ENCODE measurements at regions not wholly inside any gene's neighbourhood (a gene's known extent, or its start where the extent isn't known, plus 50 kb on each side); places are given as distances from the start of the nearest gene placed in this dataset.

DNA sequence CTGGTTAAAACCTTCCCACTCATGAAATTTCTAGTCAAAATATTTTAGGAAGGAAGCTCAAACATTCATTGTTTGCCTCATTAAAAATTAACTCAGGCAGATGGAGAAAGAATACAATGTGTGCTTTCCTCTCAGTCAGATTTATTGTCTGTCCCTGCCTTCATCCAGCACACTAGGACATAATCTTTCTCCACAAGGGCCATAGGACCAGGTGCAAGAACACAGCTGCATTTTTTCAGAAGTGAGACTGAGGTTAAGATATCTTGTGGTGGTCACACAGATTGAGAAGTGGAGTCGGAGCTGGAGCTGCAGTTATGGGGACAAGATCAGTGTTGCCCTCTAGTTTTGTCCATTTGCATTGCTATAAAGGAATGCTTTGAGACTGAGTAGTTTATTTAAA, 666.3 kb downstream of the CCSER2 start:
- Mint-ChIP-seq H3K27ac (no peak overlapping the region), H3K27me3 (no peaks in the 10 kb centered on the region), H3K4me3 (no peak overlapping the region), H3K4me1 (no peaks in the 10 kb centered on the region), H3K9me3 (peaks cover 0 to 8% (median 0%) of the 10 kb centered on the region in 11 donors), H3K36me3 (no peaks in the 10 kb centered on the region)
- ChIA-PET POLR2A (no interaction called here), CTCF (no interaction called here)
- H3K27ac ChIP-seq (ENCODE audit: low read depth, low read length), result no peak overlapping the region
- no peak overlapping the region for H3K4me3 ChIP-seq (ENCODE audit: low read length)
- intact Hi-C loops (cut with micrococcal nuclease), result no loop called here
- ATAC-seq (no peak), DNase-seq (no peak)
- no peaks in the 10 kb centered on the region for H3K4me1 ChIP-seq (ENCODE audit: control insufficient read depth in 2 of 2, insufficient read depth in 2 of 2, low read length in 2 of 2)
- no peaks in the 10 kb centered on the region for H3K27me3 ChIP-seq (ENCODE audit: control insufficient read depth in 2 of 2, insufficient read depth in 2 of 2, low read length in 2 of 2)
- H3K36me3 ChIP-seq (ENCODE audit: control insufficient read depth in 2 of 3, insufficient read depth in 3 of 3, low read length in 3 of 3), result no peaks in the 10 kb centered on the region
- H3K9me3 ChIP-seq (ENCODE audit: control insufficient read depth in 2 of 3, low read length in 3 of 3), result no peaks in the 10 kb centered on the region

- Histone ChIP-seq H3K4me1 (ENCODE audit: control insufficient read depth in 2 of 2, insufficient read depth in 2 of 2, low read length in 2 of 2) (no peaks in the 10 kb centered on the region), H3K36me3 (ENCODE audit: control insufficient read depth in 2 of 3, insufficient read depth in 3 of 3, low read length in 3 of 3) (no peaks in the 10 kb centered on the region), H3K9me3 (ENCODE audit: control insufficient read depth in 2 of 3, low read length in 3 of 3) (no peaks in the 10 kb centered on the region), H3K27ac (ENCODE audit: low read depth, low read length) (no peak overlapping the region), H3K4me3 (ENCODE audit: low read length) (no peak overlapping the region), H3K27me3 (ENCODE audit: control insufficient read depth in 2 of 2, insufficient read depth in 2 of 2, low read length in 2 of 2) (no peaks in the 10 kb centered on the region)
- CTCF ChIA-PET, result no interaction called here
- ATAC-seq (no peak), DNase-seq (no peak)
- Mint-ChIP-seq H3K27ac (no peak overlapping the region), H3K4me1 (no peaks in the 10 kb centered on the region), H3K9me3 (peaks cover 0 to 9% (median 0%) of the 10 kb centered on the region in 11 donors), H3K4me3 (no peak overlapping the region), H3K36me3 (no peaks in the 10 kb centered on the region), H3K27me3 (no peaks in the 10 kb centered on the region)
- POLR2A ChIA-PET, result no interaction called here
- intact Hi-C loops (cut with micrococcal nuclease), result no loop called here
Measured at GRCh38 chr10:84996580-84996979, 668.2 kb downstream of the CCSER2 start.

DNA sequence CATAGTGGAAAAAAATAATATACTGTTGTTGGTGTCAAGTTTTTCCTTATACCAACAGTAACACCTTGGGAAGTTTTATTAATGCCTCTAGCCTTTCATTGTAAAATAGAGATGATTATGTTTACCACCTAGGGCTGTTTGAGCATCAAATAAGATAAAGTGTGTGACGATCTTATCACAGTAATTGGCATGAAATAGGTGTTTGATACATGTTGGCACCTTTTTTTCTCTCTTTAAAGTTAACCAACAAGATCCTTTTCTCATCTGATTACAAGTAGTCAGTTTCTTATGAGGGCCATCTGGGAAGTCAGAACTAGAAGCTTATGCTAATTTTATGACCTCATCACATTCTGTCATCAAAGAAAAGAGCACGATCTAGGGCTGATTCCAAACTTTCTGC, 669.5 kb downstream of the CCSER2 start:
- Mint-ChIP-seq H3K9me3 (peaks cover 0 to 9% (median 0%) of the 10 kb centered on the region in 11 donors), H3K27ac (no peak overlapping the region), H3K27me3 (peaks cover 0 to 5% (median 0%) of the 10 kb centered on the region in 5 donors), H3K36me3 (no peaks in the 10 kb centered on the region), H3K4me3 (no peak overlapping the region), H3K4me1 (no peaks in the 10 kb centered on the region)
- Histone ChIP-seq H3K4me3 (ENCODE audit: low read length) (no peak overlapping the region), H3K27me3 (ENCODE audit: control insufficient read depth in 2 of 2, insufficient read depth in 2 of 2, low read length in 2 of 2) (no peaks in the 10 kb centered on the region), H3K4me1 (ENCODE audit: control insufficient read depth in 2 of 2, insufficient read depth in 2 of 2, low read length in 2 of 2) (no peaks in the 10 kb centered on the region), H3K9me3 (ENCODE audit: control insufficient read depth in 2 of 3, low read length in 3 of 3) (no peaks in the 10 kb centered on the region), H3K36me3 (ENCODE audit: control insufficient read depth in 2 of 3, insufficient read depth in 3 of 3, low read length in 3 of 3) (no peaks in the 10 kb centered on the region), H3K27ac (ENCODE audit: low read depth, low read length) (no peak overlapping the region)
- intact Hi-C loops (cut with micrococcal nuclease), result no loop called here
- POLR2A ChIA-PET, result no interaction called here
- no peak for ATAC-seq
- CTCF ChIA-PET, result no interaction called here
- no peak for DNase-seq

DNA sequence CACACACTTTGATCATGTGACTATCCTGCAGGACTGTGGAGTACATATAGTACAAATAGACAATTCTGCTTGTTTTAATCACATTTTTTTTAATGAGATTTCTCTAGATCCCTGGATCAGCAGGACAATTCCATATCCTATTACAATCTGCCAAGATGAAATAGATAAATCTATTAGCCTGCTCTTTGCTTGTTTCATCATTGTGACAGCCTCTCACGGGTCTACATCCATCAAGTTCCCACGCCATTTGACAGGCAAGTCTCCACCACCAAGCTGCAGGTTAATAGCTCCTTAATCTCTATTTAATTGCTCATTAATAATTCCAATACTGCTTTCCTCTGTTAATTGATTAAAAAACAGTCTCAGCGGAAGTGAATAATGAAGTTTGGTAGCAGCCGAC, 671.5 kb downstream of the CCSER2 start:
- ChIA-PET POLR2A (no interaction called here), CTCF (no interaction called here)
- no peaks in the 10 kb centered on the region for H3K36me3 ChIP-seq (ENCODE audit: control insufficient read depth in 2 of 3, insufficient read depth in 3 of 3, low read length in 3 of 3)
- Mint-ChIP-seq H3K9me3 (peaks cover 0 to 6% (median 2%) of the 10 kb centered on the region in 11 donors), H3K27ac (no peak overlapping the region), H3K4me3 (no peak overlapping the region), H3K36me3 (no peaks in the 10 kb centered on the region), H3K4me1 (no peaks in the 10 kb centered on the region), H3K27me3 (peaks cover 0 to 8% (median 0%) of the 10 kb centered on the region in 5 donors)
- ATAC-seq, result no peak
- no peaks in the 10 kb centered on the region for H3K9me3 ChIP-seq (ENCODE audit: control insufficient read depth in 2 of 3, low read length in 3 of 3)
- intact Hi-C loops (cut with micrococcal nuclease), result no loop called here
- no peak overlapping the region for H3K4me3 ChIP-seq (ENCODE audit: low read length)
- no peak for DNase-seq
- H3K27ac ChIP-seq (ENCODE audit: low read depth, low read length), result no peak overlapping the region
- H3K4me1 ChIP-seq (ENCODE audit: control insufficient read depth in 2 of 2, insufficient read depth in 2 of 2, low read length in 2 of 2), result no peaks in the 10 kb centered on the region
- no peaks in the 10 kb centered on the region for H3K27me3 ChIP-seq (ENCODE audit: control insufficient read depth in 2 of 2, insufficient read depth in 2 of 2, low read length in 2 of 2)

DNA sequence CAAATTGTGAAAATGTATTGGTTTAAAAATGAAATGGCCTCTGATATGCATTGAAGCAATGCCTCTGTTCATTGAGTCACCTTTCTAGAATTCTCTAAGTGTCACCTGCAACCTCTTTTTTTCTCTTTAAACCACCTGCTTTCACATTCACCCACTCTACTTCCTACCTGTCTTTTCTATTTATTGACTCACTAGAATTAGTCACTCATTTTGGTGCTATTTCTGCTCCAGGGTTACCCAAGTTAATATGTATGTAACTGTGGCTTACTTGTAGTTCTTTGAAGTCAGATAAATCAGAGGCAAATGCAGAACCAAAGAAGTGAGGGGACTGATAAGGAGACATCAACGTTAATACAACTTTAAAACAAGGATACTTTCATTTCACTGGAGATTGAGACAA, 674.7 kb downstream of the CCSER2 start:
- no peak overlapping the region for H3K4me3 Mint-ChIP-seq
- DNase-seq, result no peak
- ATAC-seq, result no peak
- CTCF ChIA-PET, result no interaction called here
- no peak overlapping the region for H3K27ac Mint-ChIP-seq
- H3K4me3 ChIP-seq (ENCODE audit: low read length), result no peak overlapping the region
- no peaks in the 10 kb centered on the region for H3K27me3 ChIP-seq (ENCODE audit: control insufficient read depth in 2 of 2, insufficient read depth in 2 of 2, low read length in 2 of 2)
- no peaks in the 10 kb centered on the region for H3K4me1 ChIP-seq (ENCODE audit: control insufficient read depth in 2 of 2, insufficient read depth in 2 of 2, low read length in 2 of 2)
- H3K36me3 Mint-ChIP-seq, result no peaks in the 10 kb centered on the region
- H3K9me3 ChIP-seq (ENCODE audit: control insufficient read depth in 2 of 3, low read length in 3 of 3), result no peaks in the 10 kb centered on the region
- intact Hi-C loops (cut with micrococcal nuclease), result no loop called here
- H3K27me3 Mint-ChIP-seq, result peaks cover 0 to 8% (median 0%) of the 10 kb centered on the region in 5 donors
- H3K4me1 Mint-ChIP-seq, result no peaks in the 10 kb centered on the region
- no peak overlapping the region for H3K27ac ChIP-seq (ENCODE audit: low read depth, low read length)
- H3K36me3 ChIP-seq (ENCODE audit: control insufficient read depth in 2 of 3, insufficient read depth in 3 of 3, low read length in 3 of 3), result no peaks in the 10 kb centered on the region
- H3K9me3 Mint-ChIP-seq, result peaks cover 0 to 8% (median 0%) of the 10 kb centered on the region in 11 donors
- POLR2A ChIA-PET, result no interaction called here

DNA sequence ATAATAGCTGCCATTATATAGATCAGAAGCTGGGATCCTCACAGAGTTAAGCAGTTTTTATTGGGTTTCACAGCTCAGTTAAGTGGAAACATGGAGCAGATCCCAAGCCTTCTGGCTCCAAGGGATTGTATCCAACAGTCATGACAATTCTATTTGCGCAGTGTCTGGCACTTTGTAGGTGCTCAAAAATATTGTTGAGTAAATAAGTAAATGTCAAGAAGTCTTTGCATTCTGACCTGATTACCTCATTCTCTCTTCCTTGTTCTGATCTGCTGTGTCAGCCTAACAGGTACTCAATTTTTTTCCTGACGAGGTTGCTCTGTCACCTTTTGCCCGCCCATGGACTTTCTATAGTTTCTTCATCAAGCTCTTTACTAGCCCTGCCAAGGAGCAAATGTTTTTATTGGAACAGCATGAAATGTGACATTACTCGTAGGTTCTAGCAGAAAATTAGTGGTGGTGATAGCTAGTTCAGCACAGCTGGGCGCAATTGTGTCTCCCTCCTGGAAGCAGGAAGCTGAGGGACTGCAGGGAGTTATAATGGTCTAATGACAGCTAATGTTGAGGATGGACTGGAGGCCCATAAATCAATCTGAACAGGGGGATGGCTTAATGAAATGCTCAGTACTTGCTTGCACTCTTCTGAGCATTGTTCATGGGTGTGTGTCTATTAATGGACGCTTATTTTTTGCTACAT, 680.2 kb downstream of the CCSER2 start:
- H3K4me1 ChIP-seq (ENCODE audit: control insufficient read depth in 2 of 2, insufficient read depth in 2 of 2, low read length in 2 of 2), result no peaks in the 10 kb centered on the region
- no peaks in the 10 kb centered on the region for H3K9me3 ChIP-seq (ENCODE audit: control insufficient read depth in 2 of 3, low read length in 3 of 3)
- intact Hi-C loops (cut with micrococcal nuclease), result no loop called here
- H3K9me3 Mint-ChIP-seq, result peaks cover 0 to 11% (median 0%) of the 10 kb centered on the region in 11 donors
- H3K4me3 ChIP-seq (ENCODE audit: low read length), result no peak overlapping the region
- no peak overlapping the region for H3K27ac ChIP-seq (ENCODE audit: low read depth, low read length)
- H3K27me3 ChIP-seq (ENCODE audit: control insufficient read depth in 2 of 2, insufficient read depth in 2 of 2, low read length in 2 of 2), result no peaks in the 10 kb centered on the region
- H3K4me1 Mint-ChIP-seq, result no peaks in the 10 kb centered on the region
- DNase-seq (no peak), ATAC-seq (no peak)
- no peak overlapping the region for H3K4me3 Mint-ChIP-seq
- ChIA-PET CTCF (no interaction called here), POLR2A (no interaction called here)
- peaks cover 0 to 4% (median 0%) of the 10 kb centered on the region in 5 donors for H3K27me3 Mint-ChIP-seq
- no peaks in the 10 kb centered on the region for H3K36me3 ChIP-seq (ENCODE audit: control insufficient read depth in 2 of 3, insufficient read depth in 3 of 3, low read length in 3 of 3)
- no peak overlapping the region for H3K27ac Mint-ChIP-seq
- no peaks in the 10 kb centered on the region for H3K36me3 Mint-ChIP-seq

GRCh38 chr10:85012305-85012704, 683.9 kb downstream of the CCSER2 start:
- Mint-ChIP-seq H3K27ac (no peak overlapping the region), H3K4me3 (no peak overlapping the region), H3K27me3 (peaks cover 0 to 4% (median 0%) of the 10 kb centered on the region in 5 donors), H3K9me3 (peaks cover 0 to 5% (median 0%) of the 10 kb centered on the region in 11 donors), H3K4me1 (no peaks in the 10 kb centered on the region), H3K36me3 (no peaks in the 10 kb centered on the region)
- Histone ChIP-seq H3K27ac (ENCODE audit: low read depth, low read length) (no peak overlapping the region), H3K4me3 (ENCODE audit: low read length) (no peak overlapping the region), H3K4me1 (ENCODE audit: control insufficient read depth in 2 of 2, insufficient read depth in 2 of 2, low read length in 2 of 2) (no peaks in the 10 kb centered on the region), H3K36me3 (ENCODE audit: control insufficient read depth in 2 of 3, insufficient read depth in 3 of 3, low read length in 3 of 3) (no peaks in the 10 kb centered on the region), H3K27me3 (ENCODE audit: control insufficient read depth in 2 of 2, insufficient read depth in 2 of 2, low read length in 2 of 2) (no peaks in the 10 kb centered on the region), H3K9me3 (ENCODE audit: control insufficient read depth in 2 of 3, low read length in 3 of 3) (no peaks in the 10 kb centered on the region)
- intact Hi-C loops (cut with micrococcal nuclease), result no loop called here
- CTCF ChIA-PET, result no interaction called here
- ATAC-seq (no peak), DNase-seq (no peak)
- POLR2A ChIA-PET, result interaction anchor here (1.1 kb wide), 1 partner anchor 10 kb away, joined by 4 read pairs; no protein-coding TSS in a partner anchor

All from naive thymus-derived CD4-positive, alpha-beta T cell (primary cell).